ENCODE measurements at regions not wholly inside any gene's neighbourhood (a gene's known extent, or its start where the extent isn't known, plus 50 kb on each side); places are given as distances from the start of the nearest gene placed in this dataset.
A peak's percentile ranks its signal among the peaks of the same experiment; 100 is the strongest.
"Not testable (repeated sequence)": the region's sequence is repeated elsewhere in the genome, so short reads cannot be mapped to it uniquely, and the experiment has no call there.

DNA sequence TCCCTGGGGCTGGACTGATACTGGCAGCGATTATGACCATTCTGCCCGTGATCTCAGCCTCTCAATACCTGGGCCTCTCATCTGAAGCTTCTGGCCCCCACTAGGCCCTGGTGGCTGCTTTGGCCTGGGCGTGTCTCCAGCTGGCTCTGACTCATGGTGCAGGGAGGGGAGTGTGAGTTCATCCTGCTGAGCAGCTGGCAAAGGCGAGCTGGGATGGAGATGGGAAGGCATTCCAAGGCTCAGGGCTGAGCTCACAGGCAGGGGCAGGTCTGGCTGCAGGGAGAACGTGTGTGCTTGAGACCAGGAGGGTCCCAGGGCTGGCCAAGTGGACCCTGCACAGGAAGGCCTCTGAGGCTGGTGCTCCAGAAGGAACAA, 221.8 kb downstream of the TMEM121 start:
- Histone ChIP-seq H3K4me3 (no peak overlapping the region), H3K4me1 (replicated peaks in 1 of 2) (no peaks in the 10 kb centered on the region), H3K27ac (no peak overlapping the region), H3K27me3 (no peaks in the 10 kb centered on the region), H3K36me3 (replicated peaks in 1 of 2) (no peaks in the 10 kb centered on the region), H3K9me3 (replicated peaks in 1 of 3) (no peaks in the 10 kb centered on the region)
- DNase-seq, result peak in 5 of 7 donors; percentile 20 to 60 (median 34)
- TF ChIP-seq POLR2A (IDR thresholded peaks at IDR 0.05) (no peak), CTCF (IDR thresholded peaks at IDR 0.05) (no peak)
- WGBS, 4 donors, result 45 to 54% (median 53%) methylated on average over 3 to 5 of the region's 5 CpGs
- intact Hi-C loops (cut with DNase I), result no loop called here

DNA sequence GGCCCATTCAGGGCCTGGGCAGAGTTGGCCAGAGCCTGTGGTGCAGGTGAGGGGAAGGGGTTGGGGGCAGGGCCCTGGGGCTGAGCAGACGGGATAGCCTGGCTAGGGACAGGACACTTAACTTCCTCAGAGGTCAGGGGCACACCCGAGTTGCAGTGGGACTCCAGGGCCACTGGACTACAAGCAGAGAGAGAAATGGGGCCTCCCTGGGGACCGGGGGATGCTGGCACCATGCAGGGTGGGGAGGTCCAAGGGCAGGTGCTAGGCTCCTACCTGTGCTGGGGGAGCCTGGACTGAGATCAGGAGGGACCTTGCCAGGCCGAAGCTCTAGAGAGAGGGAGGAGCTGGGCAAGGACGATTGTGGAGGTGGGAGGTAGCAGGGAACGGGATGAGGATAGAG, 222.3 kb downstream of the TMEM121 start:
- H3K9me3 ChIP-seq (replicated peaks in 1 of 3); H3K4me3 ChIP-seq; H3K27ac ChIP-seq; H3K4me1 ChIP-seq (replicated peaks in 1 of 2); intact Hi-C loops (cut with DNase I); H3K36me3 ChIP-seq (replicated peaks in 1 of 2); H3K27me3 ChIP-seq: not testable (repeated sequence)
- DNase-seq, result peak in 1 of 7 donors; percentile 13
- WGBS, 4 donors, result 46 to 68% (median 59%) methylated on average over 6 of the region's 6 CpGs

GRCh38 chr14:105749870-105750541, 223.6 kb downstream of the TMEM121 start:
- H3K9me3 ChIP-seq (replicated peaks in 1 of 3); H3K27me3 ChIP-seq; intact Hi-C loops (cut with DNase I); H3K4me3 ChIP-seq; H3K36me3 ChIP-seq (replicated peaks in 1 of 2); H3K27ac ChIP-seq; H3K4me1 ChIP-seq (replicated peaks in 1 of 2): not testable (repeated sequence)
- WGBS, 4 donors, result 70 to 80% (median 76%) methylated on average over 5 to 13 of the region's 19 CpGs
- DNase-seq, result peak in 1 of 7 donors; percentile 9

- H3K27me3 ChIP-seq; H3K4me3 ChIP-seq; H3K4me1 ChIP-seq (replicated peaks in 1 of 2); H3K9me3 ChIP-seq (replicated peaks in 1 of 3); intact Hi-C loops (cut with DNase I); H3K27ac ChIP-seq; H3K36me3 ChIP-seq (replicated peaks in 1 of 2): not testable (repeated sequence)
- 81 to 90% (median 86%) methylated on average over 2 to 18 of the region's 18 CpGs for WGBS, 4 donors
- peak in 1 of 7 donors; percentile 17 for DNase-seq
Observed at GRCh38 chr14:105751291-105751751, 224.9 kb downstream of the TMEM121 start.

DNA sequence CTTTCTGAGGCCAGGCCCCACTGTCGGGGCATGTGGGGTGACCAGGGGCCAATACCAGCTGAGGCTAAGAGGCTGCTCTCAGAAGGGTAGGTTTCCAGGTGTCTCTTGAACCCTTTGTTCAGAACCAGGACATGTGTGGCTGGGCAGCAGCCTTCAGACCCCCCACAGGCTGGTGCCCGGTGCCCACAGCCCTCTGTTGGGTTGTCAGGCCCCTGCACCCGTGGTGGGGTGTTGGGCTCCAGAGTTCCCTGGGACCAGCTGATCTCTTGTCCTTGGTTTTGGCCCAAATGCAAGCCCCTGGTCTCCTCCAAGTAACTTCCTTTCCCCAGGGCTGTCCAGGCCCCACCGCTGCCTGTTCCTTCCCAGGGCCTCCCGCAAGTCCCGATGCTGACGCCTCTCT, 226.0 kb downstream of the TMEM121 start:
- WGBS, 4 donors, result 43 to 64% (median 64%) methylated on average over 2 of the region's 7 CpGs; no CpG with 5 or more reads in 1 of the 4 donors
- not testable (repeated sequence) for H3K36me3 ChIP-seq (replicated peaks in 1 of 2)

GRCh38 chr14:105760691-105761344, 234.4 kb downstream of the TMEM121 start:
- WGBS, 4 donors, result 72 to 78% (median 76%) methylated on average over 6 to 18 of the region's 18 CpGs
- Histone ChIP-seq H3K4me1 (replicated peaks in 1 of 2) (no peaks in the 10 kb centered on the region), H3K36me3 (replicated peaks in 1 of 2) (no peaks in the 10 kb centered on the region), H3K9me3 (replicated peaks in 1 of 3) (no peaks in the 10 kb centered on the region), H3K4me3 (no peak overlapping the region), H3K27ac (no peak overlapping the region), H3K27me3 (no peaks in the 10 kb centered on the region)
- TF ChIP-seq POLR2A (IDR thresholded peaks at IDR 0.05), result no peak
- no peak for TF ChIP-seq CTCF (IDR thresholded peaks at IDR 0.05)
- intact Hi-C loops (cut with DNase I), result loop anchor here (2.0 to 5.0 kb wide), 2 partner anchors 144 kb away; no protein-coding TSS in a partner anchor
- DNase-seq, result peak in 1 of 7 donors; percentile 14

More for the DNA sequence above, 226.0 kb downstream of the TMEM121 start:
- H3K4me1 ChIP-seq (replicated peaks in 1 of 2); H3K27ac ChIP-seq; H3K4me3 ChIP-seq; intact Hi-C loops (cut with DNase I); DNase-seq; H3K27me3 ChIP-seq; H3K9me3 ChIP-seq (replicated peaks in 1 of 3): not testable (repeated sequence)

DNA sequence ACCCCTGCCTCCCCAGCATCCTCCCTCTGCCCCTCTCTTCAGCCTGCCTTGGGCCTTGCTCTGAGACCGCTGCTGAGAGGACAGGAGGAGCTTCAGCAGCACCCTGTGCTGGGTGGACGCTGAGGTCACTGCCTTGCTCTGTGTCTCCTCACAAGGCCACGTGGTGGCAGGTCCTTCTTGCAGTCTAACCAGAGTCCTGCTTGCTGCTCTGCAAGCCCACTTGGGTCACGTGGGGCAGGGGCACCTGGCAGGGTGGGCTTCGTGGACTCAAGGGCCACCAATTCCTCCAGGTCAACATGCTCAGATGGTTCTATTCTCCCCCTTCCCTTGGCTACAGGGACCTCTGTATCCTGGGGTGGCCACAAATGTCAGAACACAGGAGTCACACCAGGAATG, 235.0 kb downstream of the TMEM121 start:
- H3K4me3 ChIP-seq; H3K36me3 ChIP-seq (replicated peaks in 1 of 2); H3K27me3 ChIP-seq; H3K9me3 ChIP-seq (replicated peaks in 1 of 3); H3K27ac ChIP-seq; H3K4me1 ChIP-seq (replicated peaks in 1 of 2): not testable (repeated sequence)
- intact Hi-C loops (cut with DNase I), result loop anchor here (2.0 to 5.0 kb wide), 2 partner anchors 144 to 145 kb away; no protein-coding TSS in a partner anchor
- WGBS, 4 donors, result 39 to 82% (median 64%) methylated on average over 2 to 5 of the region's 5 CpGs
- peak in 1 of 7 donors; percentile 25 for DNase-seq
